Neural cell (in vitro differentiated cells): ENCODE measurements at regions not wholly inside any gene's neighbourhood (a gene's known extent, or its start where the extent isn't known, plus 50 kb on each side); places are given as distances from the start of the nearest gene placed in this dataset.
A peak's percentile ranks its signal among the peaks of the same experiment; 100 is the strongest.

Experiments
- H2AFZ ChIP-seq: fragments of 200-600, 300-800 bp; sonication (generic), shearing (Covaris generic); 2 replicates; pipeline ENCODE4 v1.6.0; 2014; ENCODE audit warnings: low read depth, mild to moderate bottlenecking, antibody characterized with exemption, low read length, moderate library complexity
- H3F3A ChIP-seq: fragments of 200-600 bp; shearing (Covaris generic); 2 replicates; pipeline ENCODE4 v1.6.1; 2016; ENCODE audit warnings: mild to moderate bottlenecking, moderate library complexity, mixed read lengths, antibody characterized with exemption, low read length; ENCODE audit not compliant: insufficient read depth, poor library complexity, severe bottlenecking
- H3K27ac ChIP-seq: fragments of 200-600, 300-800 bp; sonication (generic), shearing (Covaris generic); 2 replicates; pipeline ENCODE4 v1.5.1; 2014; ENCODE audit warnings: mild to moderate bottlenecking, low read length, moderate library complexity
- H3K27me3 ChIP-seq: fragments of 300-800, 200-600 bp; sonication (generic), shearing (Covaris generic); 2 replicates; pipeline ENCODE4 v1.6.0; 2014; ENCODE audit warnings: mild to moderate bottlenecking, low read depth, low read length, moderate library complexity; ENCODE audit not compliant: insufficient read depth
- H3K36me3 ChIP-seq: fragments of 300-800, 200-600 bp; sonication (generic), shearing (Covaris generic); 2 replicates; pipeline ENCODE4 v1.5.1; 2014; ENCODE audit warnings: mild to moderate bottlenecking, antibody characterized with exemption, low read length, moderate library complexity; ENCODE audit not compliant: insufficient read depth
- H3K4me2 ChIP-seq: fragments of 300-800, 200-600 bp; sonication (generic), shearing (Covaris generic); 2 replicates; pipeline ENCODE4 v1.6.0; 2014; ENCODE audit warnings: mild to moderate bottlenecking, low read length
- H3K4me3 ChIP-seq: fragments of 300-800, 200-600 bp; sonication (generic), shearing (Covaris generic); 2 replicates; pipeline ENCODE4 v1.5.1; 2014; ENCODE audit warnings: mild to moderate bottlenecking, low read length, moderate library complexity
- H3K79me2 ChIP-seq: fragments of 200-600 bp; shearing (Covaris generic); replicated peaks from 2 replicates; pipeline ENCODE4 v1.6.0; 2014; ENCODE audit warnings: mild to moderate bottlenecking, low read length, moderate library complexity; ENCODE audit not compliant: insufficient read depth
- H3K9ac ChIP-seq: fragments of 300-800, 200-600 bp; sonication (generic), shearing (Covaris generic); 2 replicates; pipeline ENCODE4 v1.6.1; 2016; ENCODE audit warnings: mild to moderate bottlenecking, low read length, mixed read lengths
- H3K9me2 ChIP-seq: fragments of 200-600 bp; shearing (Covaris generic); 2 replicates; pipeline ENCODE4 v1.6.1; 2016; ENCODE audit warnings: mild to moderate bottlenecking, low read length, mixed read lengths; ENCODE audit not compliant: insufficient read depth
- H3K9me3 ChIP-seq: fragments of 200-600, 300-800 bp; sonication (generic), shearing (Covaris generic); 2 replicates; pipeline ENCODE4 v1.6.1; 2016; ENCODE audit warnings: mild to moderate bottlenecking, mixed run types, low read length, moderate library complexity, mixed read lengths
- H4K20me1 ChIP-seq: fragments of 200-600 bp; shearing (Covaris generic); 2 replicates; pipeline ENCODE4 v1.6.1; 2016; ENCODE audit warnings: mild to moderate bottlenecking, mixed run types; ENCODE audit not compliant: insufficient read depth
- CTCF ChIP-seq: fragments of 450-650 bp; IDR thresholded peaks from 2 replicates; pipeline ENCODE4 v1.5.1; 2014; ENCODE audit warnings: antibody characterized with exemption, mild to moderate bottlenecking, moderate library complexity; ENCODE audit not compliant: poor library complexity, severe bottlenecking
- EP300 ChIP-seq: fragments of 450-650 bp; conservative IDR thresholded peaks from 2 replicates; pipeline ENCODE4 v1.6.1; 2014; ENCODE audit warnings: antibody characterized with exemption, mild to moderate bottlenecking, moderate library complexity; ENCODE audit not compliant: poor library complexity, severe bottlenecking
- EZH2 ChIP-seq: fragments of 200-600, 300-800 bp; shearing (Covaris generic), sonication (generic); IDR thresholded peaks from 2 replicates; pipeline ENCODE4 v1.6.1; 2014; ENCODE audit warnings: antibody characterized with exemption, low read length, borderline replicate concordance, mild to moderate bottlenecking; ENCODE audit not compliant: insufficient read depth, poor library complexity, severe bottlenecking
- MXI1 ChIP-seq: fragments of 450-650 bp; conservative IDR thresholded peaks from 2 replicates; pipeline ENCODE4 v1.6.1; 2014; ENCODE audit warnings: antibody characterized with exemption, mild to moderate bottlenecking; ENCODE audit not compliant: poor library complexity, severe bottlenecking
- POLR2AphosphoS5 ChIP-seq: IDR thresholded peaks from 2 replicates; pipeline ENCODE4 v1.6.1; 2012
- RAD21 ChIP-seq: fragments of 450-650 bp; conservative IDR thresholded peaks from 2 replicates; pipeline ENCODE4 v1.6.1; 2014; ENCODE audit warnings: antibody characterized with exemption, mild to moderate bottlenecking, moderate library complexity
- REST ChIP-seq: IDR thresholded peaks from 2 replicates; pipeline ENCODE4 v1.6.1; 2012; ENCODE audit warnings: borderline replicate concordance
- SMC3 ChIP-seq: fragments of 450-650 bp; conservative IDR thresholded peaks from 2 replicates; pipeline ENCODE4 v1.6.1; 2014; ENCODE audit warnings: antibody characterized with exemption, mild to moderate bottlenecking, moderate library complexity; ENCODE audit not compliant: poor library complexity
- TAF1 ChIP-seq: IDR thresholded peaks from 2 replicates; pipeline ENCODE4 v1.6.1; 2012; ENCODE audit warnings: low read depth

GRCh38 chr6:97732045-97732444 is 449.0 kb upstream of the MMS22L start:
- no peak for TF ChIP-seq RAD21
- peak; percentile 36 for TF ChIP-seq POLR2AphosphoS5
- TF ChIP-seq SMC3 = no peak
- no peak for TF ChIP-seq REST
- no peak for TF ChIP-seq MXI1
- TF ChIP-seq TAF1 = no peak
- TF ChIP-seq EP300 = no peak
- Histone ChIP-seq H3K9me2 (no peaks in the 10 kb centered on the region), H3K9me3 (no peaks in the 10 kb centered on the region), H4K20me1 (no peaks in the 10 kb centered on the region), H3K4me2 (no peak overlapping the region), H3F3A (no peaks in the 10 kb centered on the region), H3K4me3 (no peak overlapping the region), H3K36me3 (no peaks in the 10 kb centered on the region), H3K79me2 (no peaks in the 10 kb centered on the region), H3K27me3 (no peaks in the 10 kb centered on the region), H2AFZ (no peak overlapping the region), H3K9ac (no peak overlapping the region), H3K27ac (no peak overlapping the region)

- Histone ChIP-seq H2AFZ (no peak overlapping the region), H3K27me3 (no peaks in the 10 kb centered on the region), H3K79me2 (no peaks in the 10 kb centered on the region), H3K9me2 (no peaks in the 10 kb centered on the region), H3K9me3 (no peaks in the 10 kb centered on the region), H3K27ac (no peak overlapping the region), H3F3A (no peaks in the 10 kb centered on the region), H4K20me1 (no peaks in the 10 kb centered on the region), H3K36me3 (no peaks in the 10 kb centered on the region), H3K4me3 (no peak overlapping the region), H3K4me2 (no peak overlapping the region), H3K9ac (no peak overlapping the region)
- TF ChIP-seq TAF1 (no peak), EP300 (no peak), SMC3 (no peak), POLR2AphosphoS5 (no peak), REST (no peak), CTCF (no peak), RAD21 (no peak), EZH2 (no peak), MXI1 (no peak)
Measured at GRCh38 chr6:97757575-97757974, 474.6 kb upstream of the MMS22L start.
